Activated CD4-positive, alpha-beta T cell treated with anti-CD3 and anti-CD28 coated beads, Interleukin-10, Interleukin-2, amounts not matched to agents 100 ng/mL and 50 ng/mL, durations not matched to agents 16 hours and 8 hours (primary cell): ENCODE measurements at regions not wholly inside any gene's neighbourhood (a gene's known extent, or its start where the extent isn't known, plus 50 kb on each side); places are given as distances from the start of the nearest gene placed in this dataset.
"Not testable (repeated sequence)": the region's sequence is repeated elsewhere in the genome, so short reads cannot be mapped to it uniquely, and the experiment has no call there.

Experiments
- DNase-seq: peaks from one replicate; pipeline ENCODE4 v3.0.0-alpha.2; 2020

- DNase-seq: no peak
Observed at GRCh38 chr2:142462306-142462705, 331.5 kb upstream of the LRP1B start.

- no peak for DNase-seq
Observed at GRCh38 chr2:142445551-142446072, 314.8 kb upstream of the LRP1B start.

- no peak for DNase-seq
Observed at GRCh38 chr2:142445023-142445422, 314.2 kb upstream of the LRP1B start.

- no peak for DNase-seq
Observed at GRCh38 chr2:142435847-142436246, 305.0 kb upstream of the LRP1B start.

- DNase-seq: no peak
Observed at GRCh38 chr2:142426064-142426463, 295.2 kb upstream of the LRP1B start.

- DNase-seq: no peak
Observed at GRCh38 chr2:142425551-142425950, 294.7 kb upstream of the LRP1B start.

GRCh38 chr2:142423603-142424002 lies 292.8 kb upstream of the LRP1B start:
- no peak for DNase-seq

- no peak for DNase-seq
Observed at GRCh38 chr2:142422769-142423168, 292.0 kb upstream of the LRP1B start.

GRCh38 chr2:142422041-142422440 lies 291.2 kb upstream of the LRP1B start:
- DNase-seq: no peak

GRCh38 chr2:142418699-142419098 lies 287.9 kb upstream of the LRP1B start:
- not testable (repeated sequence) for DNase-seq

GRCh38 chr2:142416996-142417395 lies 286.2 kb upstream of the LRP1B start:
- no peak for DNase-seq

- no peak for DNase-seq
Observed at GRCh38 chr2:142415461-142415860, 284.6 kb upstream of the LRP1B start.

- no peak for DNase-seq
Observed at GRCh38 chr2:142398212-142398611, 267.4 kb upstream of the LRP1B start.

- no peak for DNase-seq
Observed at GRCh38 chr2:142395291-142395690, 264.5 kb upstream of the LRP1B start.

GRCh38 chr2:142380372-142380771 lies 249.6 kb upstream of the LRP1B start:
- no peak for DNase-seq

GRCh38 chr2:142362069-142362468 lies 231.3 kb upstream of the LRP1B start:
- not testable (repeated sequence) for DNase-seq

- no peak for DNase-seq
Observed at GRCh38 chr2:142347751-142348150, 216.9 kb upstream of the LRP1B start.

- DNase-seq: no peak
Observed at GRCh38 chr2:142339261-142339660, 208.4 kb upstream of the LRP1B start.

- DNase-seq: no peak
Observed at GRCh38 chr2:142332196-142332595, 201.4 kb upstream of the LRP1B start.

- DNase-seq: no peak
Observed at GRCh38 chr2:142330458-142330857, 199.6 kb upstream of the LRP1B start.

GRCh38 chr2:142325870-142326269 lies 195.1 kb upstream of the LRP1B start:
- no peak for DNase-seq

GRCh38 chr2:142323206-142323605 lies 192.4 kb upstream of the LRP1B start:
- DNase-seq: no peak

- DNase-seq: no peak
Observed at GRCh38 chr2:142321706-142322280, 191.0 kb upstream of the LRP1B start.

- no peak for DNase-seq
Observed at GRCh38 chr2:142320067-142320466, 189.3 kb upstream of the LRP1B start.

GRCh38 chr2:142316049-142316448 lies 185.2 kb upstream of the LRP1B start:
- DNase-seq: no peak
